CD14-positive monocyte (primary cell): ENCODE measurements at regions not wholly inside any gene's neighbourhood (a gene's known extent, or its start where the extent isn't known, plus 50 kb on each side); places are given as distances from the start of the nearest gene placed in this dataset.

ENCODE experiments used
- DNase-seq, 3 donors: peaks; one replicate each; pipeline ENCODE4 v3.0.0-alpha.2; 2011 to 2022
- H2AFZ ChIP-seq: 2 replicates; pipeline ENCODE4 v1.6.0; 2012; ENCODE audit warnings: mild to moderate bottlenecking, low read depth, low read length, inconsistent platforms; ENCODE audit not compliant: insufficient read depth, poor library complexity, severe bottlenecking
- H3K27ac ChIP-seq, 2 donors: 1 replicate in 1 of 2; 2 replicates in 1 of 2; pipeline ENCODE4 v1.5.1; 2012 to 2013; ENCODE audit warnings: low read length in 2 of 2, control low read depth in 1 of 2, inconsistent platforms in 1 of 2, low read depth in 1 of 2, mild to moderate bottlenecking in 1 of 2
- H3K27me3 ChIP-seq, 2 donors: one replicate each; pipeline versions ENCODE4 v1.6.0 to v1.6.1; 2011 to 2013; ENCODE audit warnings: low read length in 2 of 2; ENCODE audit not compliant: control insufficient read depth in 2 of 2, insufficient read depth in 2 of 2
- H3K36me3 ChIP-seq, 2 donors: replicated peaks in 1 of 2; 1 replicate in 1 of 2; 2 replicates in 1 of 2; pipeline versions ENCODE4 v1.5.1 to v1.6.1; 2012 to 2013; ENCODE audit warnings: low read length in 2 of 2, control low read depth in 1 of 2, inconsistent platforms in 1 of 2, mild to moderate bottlenecking in 1 of 2; ENCODE audit not compliant: insufficient read depth in 2 of 2, control insufficient read depth in 1 of 2
- H3K4me1 ChIP-seq, 2 donors: 1 replicate in 1 of 2; 2 replicates in 1 of 2; pipeline versions ENCODE4 v1.5.1 to v1.6.1; 2012 to 2013; ENCODE audit warnings: low read length in 2 of 2, control low read depth in 1 of 2, inconsistent platforms in 1 of 2, mild to moderate bottlenecking in 1 of 2, moderate library complexity in 1 of 2; ENCODE audit not compliant: insufficient read depth in 2 of 2, control insufficient read depth in 1 of 2
- H3K4me2 ChIP-seq: replicated peaks from 2 replicates; pipeline ENCODE3; 2012; ENCODE audit warnings: low read length, moderate library complexity, mild to moderate bottlenecking; ENCODE audit not compliant: poor library complexity, severe bottlenecking; ENCODE audit errors: extremely low read depth
- H3K4me3 ChIP-seq, 3 experiments: fragments of 200-600 bp in 1 of 3; sonication (generic) in 1 of 3; replicated peaks in 1 of 3; 1 replicate in 2 of 3; 2 replicates in 1 of 3; pipeline ENCODE4 v1.5.1; 2011 to 2013; ENCODE audit warnings: low read length in 3 of 3, mild to moderate bottlenecking in 3 of 3, control low read depth in 2 of 3, low read depth in 2 of 3, inconsistent platforms in 1 of 3, moderate library complexity in 1 of 3
- H3K79me2 ChIP-seq: 2 replicates; pipeline ENCODE4 v1.6.0; 2012; ENCODE audit warnings: mild to moderate bottlenecking, control low read depth, inconsistent platforms, low read length, moderate library complexity; ENCODE audit not compliant: insufficient read depth
- H3K9ac ChIP-seq: 2 replicates; pipeline ENCODE4 v1.6.0; 2017; ENCODE audit warnings: low read length, mild to moderate bottlenecking; ENCODE audit not compliant: insufficient read depth, poor library complexity, severe bottlenecking
- H3K9me3 ChIP-seq, 2 donors: replicated peaks in 1 of 2; 1 replicate in 1 of 2; 2 replicates in 1 of 2; pipeline versions ENCODE4 v1.5.1 to v1.6.1; 2012 to 2013; ENCODE audit warnings: low read length in 2 of 2, control low read depth in 1 of 2; ENCODE audit not compliant: control insufficient read depth in 1 of 2, insufficient read depth in 1 of 2
- H4K20me1 ChIP-seq: 2 replicates; pipeline ENCODE4 v1.6.0; 2012; ENCODE audit warnings: mild to moderate bottlenecking, low read length, control low read depth, moderate library complexity; ENCODE audit not compliant: insufficient read depth
- H3K27ac Mint-ChIP-seq, 7 donors: one replicate each; pipeline ENCODE4 v1.8.0; 2020; ENCODE audit warnings: mild to moderate bottlenecking in 7 of 7, mixed read lengths in 7 of 7, moderate library complexity in 6 of 7, inconsistent platforms in 2 of 7
- H3K27me3 Mint-ChIP-seq, 3 donors: one replicate each; pipeline ENCODE4 v1.8.0; 2021 to 2022; ENCODE audit warnings: low read depth in 3 of 3, mild to moderate bottlenecking in 3 of 3, mixed read lengths in 3 of 3, moderate library complexity in 3 of 3, inconsistent platforms in 1 of 3
- H3K36me3 Mint-ChIP-seq, 2 donors: one replicate each; pipeline ENCODE4 v1.8.0; 2020; ENCODE audit warnings: mixed read lengths in 2 of 2, inconsistent platforms in 1 of 2, mild to moderate bottlenecking in 1 of 2
- H3K4me1 Mint-ChIP-seq: one replicate; pipeline ENCODE4 v1.8.0; 2020; ENCODE audit warnings: mild to moderate bottlenecking, mixed read lengths
- H3K4me3 Mint-ChIP-seq, 2 donors: one replicate each; pipeline ENCODE4 v1.8.0; 2020; ENCODE audit warnings: mild to moderate bottlenecking in 2 of 2, mixed read lengths in 2 of 2, moderate library complexity in 1 of 2
- H3K9me3 Mint-ChIP-seq, 7 donors: one replicate each; pipeline ENCODE4 v1.8.0; 2020 to 2022; ENCODE audit warnings: mixed read lengths in 7 of 7, mild to moderate bottlenecking in 6 of 7, moderate library complexity in 6 of 7, inconsistent platforms in 2 of 7
- WGBS: methylation state at CpG from one replicate; pipeline ENCODE4 v1.1.5; 2013; ENCODE audit warnings: missing lambda C conversion rate; ENCODE audit not compliant: insufficient coverage; 5-methylcytosine and 5-hydroxymethylcytosine counted together
- intact Hi-C, 2 donors: fragments of 100-400 bp; cut with micrococcal nuclease; formaldehyde crosslinking; loops; one replicate each; pipeline versions ENCODE4 v1.15.0 to v1.15.1; 2023
- TF ChIP-seq, protein P1 (sequence below): fragments of 200-600 bp; IDR thresholded peaks from one replicate; pipeline ENCODE4 v1.8.0; 2022; ENCODE audit warnings: antibody characterized with exemption, mild to moderate bottlenecking

DNA sequence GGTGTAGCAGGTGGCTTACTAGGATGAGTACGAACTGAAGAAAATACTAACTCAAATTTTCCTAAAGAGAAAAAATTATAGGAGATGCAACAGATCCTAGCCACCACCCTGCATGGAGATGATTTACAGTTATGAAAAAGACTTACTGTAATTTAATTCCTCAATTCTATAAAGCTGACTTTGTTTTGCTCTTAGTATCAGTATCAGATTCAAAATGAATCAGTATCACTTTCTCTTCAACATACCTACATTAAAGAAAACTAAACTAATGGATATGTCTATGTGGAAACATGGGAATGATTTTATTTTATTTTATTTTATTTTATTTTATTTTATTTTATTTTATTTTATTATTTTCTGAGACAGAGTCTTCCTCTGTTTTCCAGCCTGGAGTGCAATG, 525.8 kb downstream of the NLGN4X start:
- H3K27me3 Mint-ChIP-seq, result peaks cover 0 to 3% (median 3%) of the 10 kb centered on the region in 3 donors
- no peaks in the 10 kb centered on the region for H3K27me3 ChIP-seq
- no peaks in the 10 kb centered on the region for H4K20me1 ChIP-seq
- no peak overlapping the region for H3K27ac ChIP-seq
- H3K4me1 ChIP-seq, result no peaks in the 10 kb centered on the region
- no peak overlapping the region for H3K27ac Mint-ChIP-seq
- H3K9ac ChIP-seq, result no peak overlapping the region
- no peak overlapping the region for H3K4me3 Mint-ChIP-seq
- no peaks in the 10 kb centered on the region for H3K9me3 ChIP-seq
- WGBS, result no CpG with 5 or more reads among the region's 1 CpG
- H3K4me1 Mint-ChIP-seq, result no peaks in the 10 kb centered on the region
- DNase-seq, result no peak
- H3K4me3 ChIP-seq, result no peak overlapping the region
- TF ChIP-seq, protein P1, sequence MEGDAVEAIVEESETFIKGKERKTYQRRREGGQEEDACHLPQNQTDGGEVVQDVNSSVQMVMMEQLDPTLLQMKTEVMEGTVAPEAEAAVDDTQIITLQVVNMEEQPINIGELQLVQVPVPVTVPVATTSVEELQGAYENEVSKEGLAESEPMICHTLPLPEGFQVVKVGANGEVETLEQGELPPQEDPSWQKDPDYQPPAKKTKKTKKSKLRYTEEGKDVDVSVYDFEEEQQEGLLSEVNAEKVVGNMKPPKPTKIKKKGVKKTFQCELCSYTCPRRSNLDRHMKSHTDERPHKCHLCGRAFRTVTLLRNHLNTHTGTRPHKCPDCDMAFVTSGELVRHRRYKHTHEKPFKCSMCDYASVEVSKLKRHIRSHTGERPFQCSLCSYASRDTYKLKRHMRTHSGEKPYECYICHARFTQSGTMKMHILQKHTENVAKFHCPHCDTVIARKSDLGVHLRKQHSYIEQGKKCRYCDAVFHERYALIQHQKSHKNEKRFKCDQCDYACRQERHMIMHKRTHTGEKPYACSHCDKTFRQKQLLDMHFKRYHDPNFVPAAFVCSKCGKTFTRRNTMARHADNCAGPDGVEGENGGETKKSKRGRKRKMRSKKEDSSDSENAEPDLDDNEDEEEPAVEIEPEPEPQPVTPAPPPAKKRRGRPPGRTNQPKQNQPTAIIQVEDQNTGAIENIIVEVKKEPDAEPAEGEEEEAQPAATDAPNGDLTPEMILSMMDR, result no peak
- no peaks in the 10 kb centered on the region for H3K79me2 ChIP-seq
- H3K36me3 Mint-ChIP-seq, result no peaks in the 10 kb centered on the region
- no peaks in the 10 kb centered on the region for H3K36me3 ChIP-seq
- peaks cover 0 to 8% (median 2%) of the 10 kb centered on the region in 7 donors for H3K9me3 Mint-ChIP-seq
- no peak overlapping the region for H3K4me2 ChIP-seq
- intact Hi-C loops, result no loop called here
- no peak overlapping the region for H2AFZ ChIP-seq

DNA sequence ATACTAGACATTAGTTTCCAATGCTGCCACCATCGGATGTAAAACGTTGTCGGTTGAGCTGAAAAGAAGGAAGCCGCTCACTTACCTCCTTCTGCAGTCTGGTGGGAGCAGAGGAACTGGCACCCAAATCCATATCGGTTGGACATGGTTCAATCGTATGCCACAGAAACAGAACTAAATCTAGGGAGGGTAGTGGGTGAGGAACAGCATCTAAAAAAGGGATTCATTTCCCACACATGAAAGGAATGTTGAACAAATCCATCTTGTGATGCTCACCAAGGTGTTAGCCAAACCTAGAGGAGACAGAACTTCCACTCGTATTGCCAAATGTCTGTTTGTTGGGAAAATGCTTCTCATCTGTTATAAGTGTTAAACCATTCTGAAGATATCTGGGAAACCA, 532.7 kb downstream of the NLGN4X start:
- intact Hi-C loops, result no loop called here
- Histone ChIP-seq H2AFZ (no peak overlapping the region), H3K36me3 (no peaks in the 10 kb centered on the region), H3K4me2 (no peak overlapping the region), H3K27ac (no peak overlapping the region), H4K20me1 (no peaks in the 10 kb centered on the region), H3K4me1 (no peaks in the 10 kb centered on the region), H3K4me3 (no peak overlapping the region), H3K9ac (no peak overlapping the region), H3K9me3 (no peaks in the 10 kb centered on the region), H3K79me2 (no peaks in the 10 kb centered on the region), H3K27me3 (no peaks in the 10 kb centered on the region)
- H3K27me3 Mint-ChIP-seq, result peaks cover 0 to 1% (median 0%) of the 10 kb centered on the region in 3 donors
- H3K4me1 Mint-ChIP-seq, result no peaks in the 10 kb centered on the region
- H3K27ac Mint-ChIP-seq, result no peak overlapping the region
- H3K4me3 Mint-ChIP-seq, result no peak overlapping the region
- WGBS, result no CpG with 5 or more reads among the region's 7 CpGs
- TF ChIP-seq, protein P1, result no peak
- peaks cover 0 to 3% (median under 1%) of the 10 kb centered on the region in 7 donors for H3K9me3 Mint-ChIP-seq
- H3K36me3 Mint-ChIP-seq, result no peaks in the 10 kb centered on the region
- DNase-seq, result no peak
